ENCODE measurements at regions not wholly inside any gene's neighbourhood (a gene's known extent, or its start where the extent isn't known, plus 50 kb on each side); places are given as distances from the start of the nearest gene placed in this dataset.

- no peak for TF ChIP-seq CTCF (IDR thresholded peaks at IDR 0.05)
- Mint-ChIP-seq H3K4me1 (no peaks in the 10 kb centered on the region), H3K9me3 (no peaks in the 10 kb centered on the region), H3K4me3 (no peak overlapping the region), H3K27me3 (ENCODE audit: low read depth, poor library complexity) (no peaks in the 10 kb centered on the region), H3K27ac (no peak overlapping the region), H3K36me3 (ENCODE audit: low read depth) (no peaks in the 10 kb centered on the region)
- DNase-seq, result no peak
Measured at GRCh38 chr4:36476135-36476534, 194.7 kb downstream of the DTHD1 start.

- Mint-ChIP-seq H3K27me3 (ENCODE audit: low read depth, poor library complexity) (no peaks in the 10 kb centered on the region), H3K27ac (no peak overlapping the region), H3K9me3 (no peaks in the 10 kb centered on the region), H3K4me3 (no peak overlapping the region), H3K36me3 (ENCODE audit: low read depth) (no peaks in the 10 kb centered on the region), H3K4me1 (no peaks in the 10 kb centered on the region)
- DNase-seq, result no peak
- TF ChIP-seq CTCF (IDR thresholded peaks at IDR 0.05), result no peak
Measured at GRCh38 chr4:36477861-36478260, 196.4 kb downstream of the DTHD1 start.

- no peaks in the 10 kb centered on the region for H3K36me3 Mint-ChIP-seq (ENCODE audit: low read depth)
- no peak for TF ChIP-seq CTCF (IDR thresholded peaks at IDR 0.05)
- H3K9me3 Mint-ChIP-seq, result no peaks in the 10 kb centered on the region
- no peaks in the 10 kb centered on the region for H3K4me1 Mint-ChIP-seq
- H3K4me3 Mint-ChIP-seq, result no peak overlapping the region
- no peaks in the 10 kb centered on the region for H3K27me3 Mint-ChIP-seq (ENCODE audit: low read depth, poor library complexity)
- DNase-seq, result no peak
- H3K27ac Mint-ChIP-seq, result no peak overlapping the region
Measured at GRCh38 chr4:36485885-36486284, 204.5 kb downstream of the DTHD1 start.

GRCh38 chr4:36489798-36490197 is 208.4 kb downstream of the DTHD1 start:
- no peak for TF ChIP-seq CTCF (IDR thresholded peaks at IDR 0.05)
- no peaks in the 10 kb centered on the region for H3K9me3 Mint-ChIP-seq

GRCh38 chr4:36492041-36492440 is 210.6 kb downstream of the DTHD1 start:
- H3K27me3 Mint-ChIP-seq (ENCODE audit: low read depth, poor library complexity), result no peaks in the 10 kb centered on the region
- no peak overlapping the region for H3K4me3 Mint-ChIP-seq
- H3K4me1 Mint-ChIP-seq, result no peaks in the 10 kb centered on the region
- DNase-seq, result no peak
- no peaks in the 10 kb centered on the region for H3K9me3 Mint-ChIP-seq
- H3K36me3 Mint-ChIP-seq (ENCODE audit: low read depth), result no peaks in the 10 kb centered on the region
- no peak for TF ChIP-seq CTCF (IDR thresholded peaks at IDR 0.05)
- no peak overlapping the region for H3K27ac Mint-ChIP-seq

More at GRCh38 chr4:36489798-36490197, 208.4 kb downstream of the DTHD1 start:
- no peak for DNase-seq
- Mint-ChIP-seq H3K4me3 (no peak overlapping the region), H3K27me3 (ENCODE audit: low read depth, poor library complexity) (no peaks in the 10 kb centered on the region), H3K4me1 (no peaks in the 10 kb centered on the region), H3K27ac (no peak overlapping the region), H3K36me3 (ENCODE audit: low read depth) (no peaks in the 10 kb centered on the region)

- Mint-ChIP-seq H3K27ac (no peak overlapping the region), H3K9me3 (no peaks in the 10 kb centered on the region), H3K4me1 (no peaks in the 10 kb centered on the region), H3K36me3 (ENCODE audit: low read depth) (no peaks in the 10 kb centered on the region), H3K4me3 (no peak overlapping the region), H3K27me3 (ENCODE audit: low read depth, poor library complexity) (no peaks in the 10 kb centered on the region)
- DNase-seq, result no peak
- no peak for TF ChIP-seq CTCF (IDR thresholded peaks at IDR 0.05)
Measured at GRCh38 chr4:36492590-36492989, 211.2 kb downstream of the DTHD1 start.
